GM21825 (cell line): ENCODE measurements at regions not wholly inside any gene's neighbourhood (a gene's known extent, or its start where the extent isn't known, plus 50 kb on each side); places are given as distances from the start of the nearest gene placed in this dataset.
"Not testable (repeated sequence)": the region's sequence is repeated elsewhere in the genome, so short reads cannot be mapped to it uniquely, and the experiment has no call there.

ENCODE experiments used
- ATAC-seq: cut with Tn5 transposase; IDR thresholded peaks from one replicate; pipeline ENCODE4 v1.9.1; 2021; ENCODE audit warnings: mild to moderate bottlenecking, moderate library complexity; ENCODE audit not compliant: unreplicated experiment

DNA sequence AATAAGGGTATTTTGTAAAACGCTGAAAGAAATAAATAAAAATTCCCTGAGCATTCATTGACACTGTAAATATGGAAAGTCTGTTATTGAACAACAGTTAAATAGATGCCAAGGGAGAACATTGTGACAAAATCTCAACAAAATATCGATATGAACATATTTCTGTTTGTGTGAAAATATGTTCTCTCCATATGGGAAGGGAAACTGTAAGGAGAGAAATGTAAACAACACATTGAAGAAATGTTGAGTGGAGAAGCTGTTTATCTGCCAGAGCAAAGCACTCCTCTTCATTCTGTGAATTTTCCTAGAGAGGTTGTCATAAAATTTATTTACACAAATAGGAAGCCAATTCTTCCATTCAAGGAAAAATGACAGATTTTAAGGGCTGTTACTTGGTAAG, 57.1 kb upstream of the EOMES start:
- no peak for ATAC-seq

DNA sequence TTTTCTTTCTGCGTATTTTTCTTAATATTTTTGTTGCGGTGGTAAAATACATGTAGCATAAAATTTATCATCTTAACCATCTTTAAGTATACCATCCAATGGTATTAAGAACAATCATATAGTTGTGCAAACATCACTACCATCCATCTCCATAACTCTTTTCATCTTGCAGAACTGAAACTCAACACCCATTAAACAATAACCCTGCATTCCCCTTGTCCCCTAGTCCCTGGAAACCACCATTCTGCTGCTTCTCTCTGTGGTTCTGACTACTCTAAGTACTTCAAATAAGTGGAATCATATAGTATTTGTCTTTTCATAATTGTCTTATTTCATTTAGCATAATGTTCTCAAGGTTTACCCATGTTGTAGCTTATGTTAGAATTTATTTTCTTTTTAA, 67.3 kb upstream of the EOMES start:
- ATAC-seq = no peak

DNA sequence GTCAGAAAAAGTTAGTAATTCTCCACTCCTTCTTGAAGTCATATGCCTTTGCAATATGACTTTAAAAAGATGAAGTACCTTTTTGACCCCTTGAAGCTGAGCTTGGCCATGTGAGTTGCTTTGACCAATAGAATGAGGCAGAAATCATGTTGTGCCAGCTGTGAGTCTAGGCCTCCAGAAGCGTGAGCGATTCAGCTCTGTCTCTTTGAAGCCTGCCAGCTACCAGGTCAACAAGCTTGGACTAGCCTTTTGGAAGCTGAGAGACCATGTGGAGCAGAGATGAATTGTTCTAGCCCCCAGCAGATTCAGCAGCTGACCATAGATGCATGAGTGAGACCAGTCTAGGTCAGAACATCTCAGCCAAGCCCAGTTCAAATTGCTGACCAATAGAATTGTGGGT, 69.8 kb upstream of the EOMES start:
- ATAC-seq = no peak

DNA sequence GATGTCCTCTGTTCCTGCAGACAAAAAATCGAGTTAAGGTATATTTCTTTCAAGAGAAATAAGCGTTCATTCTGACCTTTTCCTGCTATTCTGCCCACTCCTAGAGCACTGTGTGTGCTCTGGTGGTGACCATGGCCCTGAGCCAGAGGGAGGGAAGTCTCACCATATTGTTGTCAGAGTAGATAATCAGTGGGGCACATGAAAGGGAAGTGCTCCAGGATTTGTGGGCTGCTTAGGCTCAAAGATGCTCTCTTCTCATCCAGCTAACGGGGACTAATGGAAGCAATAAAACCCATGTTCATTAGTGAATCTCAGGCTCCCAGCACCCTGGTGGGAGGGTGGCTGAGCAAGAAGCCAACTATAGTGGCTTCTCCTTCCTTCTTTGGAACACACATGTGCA, 70.7 kb upstream of the EOMES start:
- no peak for ATAC-seq

GRCh38 chr3:27794211-27794610, 72.1 kb upstream of the EOMES start:
- no peak for ATAC-seq

- ATAC-seq = no peak
These were observed 74.3 kb upstream of the EOMES start for GRCh38 chr3:27796365-27796875.

- ATAC-seq = no peak
These were observed 75.7 kb upstream of the EOMES start for GRCh38 chr3:27797773-27798172.

DNA sequence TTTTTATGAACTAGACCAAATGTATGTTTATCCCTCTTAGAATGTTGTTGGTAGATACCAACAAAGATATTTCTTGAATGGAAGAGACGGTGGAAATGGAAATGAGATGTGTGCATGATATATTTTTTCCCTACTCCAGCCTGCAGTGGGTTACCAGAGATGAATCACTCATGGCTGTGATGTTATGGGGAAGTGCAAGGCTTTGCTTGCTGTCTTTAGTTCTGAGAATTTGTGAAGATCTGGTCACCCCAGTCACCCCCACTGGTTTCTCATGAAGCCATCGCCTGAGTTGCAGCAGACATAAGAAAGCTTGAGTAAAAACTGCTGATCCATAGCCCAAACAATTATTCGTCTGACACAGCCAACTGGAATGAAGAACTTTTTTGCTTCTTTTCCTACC, 78.1 kb upstream of the EOMES start:
- no peak for ATAC-seq

DNA sequence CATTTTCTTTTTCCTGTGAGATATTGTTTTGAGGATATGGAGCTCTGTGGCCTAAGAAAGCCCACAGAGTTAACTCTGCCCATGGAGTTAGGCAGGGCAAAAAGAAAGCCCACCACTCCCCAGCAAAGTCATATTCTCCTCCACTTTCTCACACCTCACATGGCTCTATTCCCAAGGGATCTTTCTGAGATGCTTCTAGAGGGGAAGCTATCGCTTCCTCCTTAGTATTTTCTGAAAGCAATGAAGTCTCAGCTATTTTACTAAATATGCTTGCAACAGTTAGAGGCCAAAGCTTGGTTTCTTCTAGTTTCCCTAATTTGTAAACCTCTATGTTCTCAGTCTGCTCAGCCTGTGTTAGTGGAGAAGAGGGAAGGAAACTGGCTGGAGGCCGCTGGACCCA, 80.3 kb upstream of the EOMES start:
- no peak for ATAC-seq

DNA sequence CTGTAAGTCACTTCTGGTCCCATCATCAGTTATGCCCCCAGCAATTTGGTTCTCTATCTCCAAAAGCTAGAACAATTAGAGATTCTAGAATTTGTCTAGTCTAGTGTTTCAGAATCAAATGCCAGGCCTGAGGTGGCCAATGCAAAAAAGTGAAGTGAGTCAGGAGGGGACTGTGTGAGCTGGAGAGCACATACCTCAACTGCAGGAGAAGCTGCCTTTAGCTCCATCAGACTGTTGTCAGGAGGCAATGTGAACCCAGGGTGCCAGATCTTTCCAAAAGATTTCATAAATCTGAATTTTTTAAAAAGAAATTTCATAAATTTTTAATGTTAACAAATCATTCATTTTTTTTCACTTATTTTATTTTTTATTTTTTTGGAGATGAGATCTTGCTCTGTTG, 80.7 kb upstream of the EOMES start:
- no peak for ATAC-seq

- no peak for ATAC-seq
These were observed 83.2 kb upstream of the EOMES start for GRCh38 chr3:27805282-27805681.

DNA sequence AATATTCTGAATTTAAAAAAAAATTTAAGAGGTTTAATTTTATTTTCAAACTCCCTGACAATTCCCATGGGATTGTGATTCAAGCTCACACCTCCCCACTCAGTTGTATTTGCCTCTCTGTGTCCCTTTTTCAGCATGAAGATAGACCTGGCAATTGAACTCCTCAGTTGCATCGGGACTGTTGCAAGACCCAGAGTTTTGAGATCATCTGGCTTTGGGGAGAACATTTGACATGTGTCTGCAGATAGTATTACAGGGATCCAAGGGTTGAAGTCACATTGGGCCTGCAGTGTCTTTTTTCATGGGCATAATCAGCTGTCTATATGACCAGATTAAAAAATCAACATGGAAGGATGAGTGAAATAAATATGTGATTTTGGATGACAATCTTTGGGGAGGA, 91.1 kb upstream of the EOMES start:
- no peak for ATAC-seq

DNA sequence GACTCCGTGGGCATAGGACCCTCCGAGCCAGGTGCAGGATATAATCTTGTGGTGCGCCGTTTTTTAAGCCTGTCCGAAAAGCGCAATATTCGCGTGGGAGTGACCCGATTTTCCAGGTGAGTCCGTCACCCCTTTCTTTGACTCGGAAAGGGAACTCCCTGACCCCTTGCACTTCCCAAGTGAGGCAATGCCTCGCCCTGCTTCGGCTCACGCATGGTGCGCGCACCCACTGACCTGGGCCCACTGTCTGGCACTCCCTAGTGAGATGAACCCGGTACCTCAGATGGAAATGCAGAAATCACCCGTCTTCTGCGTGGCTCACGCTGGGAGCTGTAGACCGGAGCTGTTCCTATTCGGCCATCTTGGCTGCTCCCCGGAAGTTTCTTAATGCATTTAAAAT, 99.5 kb upstream of the EOMES start:
- ATAC-seq = not testable (repeated sequence)

- ATAC-seq = no peak
These were observed 102.4 kb upstream of the EOMES start for GRCh38 chr3:27824312-27825200.

- ATAC-seq = no peak
These were observed 104.3 kb upstream of the EOMES start for GRCh38 chr3:27826448-27826847.

DNA sequence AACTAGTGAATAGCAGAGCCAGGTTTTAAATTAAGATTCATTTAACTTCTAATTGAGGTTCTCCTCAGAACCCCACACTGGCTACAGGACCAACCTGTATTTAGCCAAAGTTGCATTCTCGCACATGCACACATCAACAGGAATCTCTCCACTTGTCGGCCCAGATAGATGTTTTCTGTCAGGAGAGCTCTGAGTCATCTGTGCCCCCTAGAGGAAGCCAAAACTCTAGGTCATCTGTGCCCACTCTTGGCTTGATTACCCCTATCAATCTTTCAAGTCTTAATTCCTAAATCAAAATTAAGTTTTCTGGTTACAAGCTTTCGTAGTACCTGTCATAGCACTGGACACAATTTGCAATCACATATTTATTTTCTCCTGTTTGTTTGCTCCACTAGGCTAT, 104.9 kb upstream of the EOMES start:
- ATAC-seq = no peak

DNA sequence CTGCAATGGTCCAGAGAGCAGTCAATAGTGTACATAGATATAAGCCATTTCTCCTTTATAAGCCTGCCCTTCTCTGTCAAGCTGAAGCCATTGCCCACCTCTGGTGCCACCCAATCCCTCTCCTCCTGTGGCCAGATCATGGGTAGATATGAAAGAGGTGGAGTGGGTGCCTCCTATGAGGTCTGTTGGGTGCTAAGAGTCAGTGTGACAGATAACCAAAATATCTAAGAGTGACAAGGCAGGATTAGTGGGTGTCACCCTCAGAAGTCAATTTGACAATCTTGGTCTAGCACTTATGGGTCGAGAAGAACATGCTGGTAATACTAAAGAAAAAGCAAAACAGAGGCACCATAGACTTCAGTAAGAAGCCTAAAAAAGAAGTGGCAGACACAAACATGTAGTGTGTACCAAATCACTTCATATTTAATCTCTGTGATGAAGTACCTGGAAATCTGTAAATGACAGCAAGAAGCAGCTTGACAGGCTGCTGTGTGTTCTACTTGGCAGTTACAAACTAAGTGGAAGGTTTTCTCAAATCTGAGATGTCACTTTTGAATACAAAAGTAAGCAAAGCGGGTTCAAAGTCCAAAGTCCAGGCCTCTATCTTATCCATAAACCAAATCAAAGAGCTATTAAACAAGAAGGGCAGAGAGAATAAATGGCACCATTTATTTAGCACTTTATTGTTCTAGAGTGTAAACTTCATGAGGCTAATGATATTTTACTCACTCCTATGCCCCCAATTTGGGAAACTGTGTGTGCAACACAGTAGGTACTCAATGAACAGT, 118.9 kb upstream of the EOMES start:
- no peak for ATAC-seq

- no peak for ATAC-seq
These were observed 122.0 kb upstream of the EOMES start for GRCh38 chr3:27844052-27844675.

GRCh38 chr3:27847697-27848096, 125.6 kb upstream of the EOMES start:
- ATAC-seq = no peak

DNA sequence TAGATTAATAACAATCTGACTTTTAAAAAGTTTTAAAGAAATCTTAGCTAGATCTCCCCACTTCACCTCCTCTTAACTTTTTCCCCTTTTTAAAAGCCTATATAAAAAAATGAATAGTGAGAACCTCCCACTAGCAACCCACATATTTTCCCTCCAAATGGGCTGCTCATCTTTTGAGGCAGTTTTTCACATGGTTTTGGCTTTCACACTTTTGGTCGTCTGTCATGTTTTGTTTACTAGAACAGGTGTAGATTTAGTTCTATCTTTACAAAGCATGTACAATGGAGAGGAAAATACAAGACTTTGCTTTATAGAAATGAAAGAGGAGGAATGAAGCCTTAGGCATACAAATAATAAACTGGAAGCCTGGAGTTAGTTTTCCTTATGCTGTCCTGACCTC, 126.7 kb upstream of the EOMES start:
- no peak for ATAC-seq

- no peak for ATAC-seq
These were observed 137.7 kb upstream of the EOMES start for GRCh38 chr3:27859821-27860220.
